Thyroid gland (tissue), 4 donors: ENCODE measurements at regions not wholly inside any gene's neighbourhood (a gene's known extent, or its start where the extent isn't known, plus 50 kb on each side); places are given as distances from the start of the nearest gene placed in this dataset.

Experiments used
- POLR2A ChIP-seq, 2 donors: fragments of 450-650 bp; IDR thresholded peaks; one replicate each; pipeline ENCODE4 v1.6.1; 2017; ENCODE audit warnings: antibody characterized with exemption in 2 of 2, mild to moderate bottlenecking in 2 of 2, moderate library complexity in 1 of 2
- TF ChIP-seq, protein P1 (sequence below), 6 experiments: fragments of 200-600 bp in 3 of 6; fragments of 450-650 bp in 3 of 6; sonication (generic) in 3 of 6; IDR thresholded peaks; one replicate each; pipeline ENCODE4 v1.5.1; 2016 to 2019; ENCODE audit warnings: antibody characterized with exemption in 6 of 6, mild to moderate bottlenecking in 2 of 6, inconsistent platforms in 1 of 6, moderate library complexity in 1 of 6

DNA sequence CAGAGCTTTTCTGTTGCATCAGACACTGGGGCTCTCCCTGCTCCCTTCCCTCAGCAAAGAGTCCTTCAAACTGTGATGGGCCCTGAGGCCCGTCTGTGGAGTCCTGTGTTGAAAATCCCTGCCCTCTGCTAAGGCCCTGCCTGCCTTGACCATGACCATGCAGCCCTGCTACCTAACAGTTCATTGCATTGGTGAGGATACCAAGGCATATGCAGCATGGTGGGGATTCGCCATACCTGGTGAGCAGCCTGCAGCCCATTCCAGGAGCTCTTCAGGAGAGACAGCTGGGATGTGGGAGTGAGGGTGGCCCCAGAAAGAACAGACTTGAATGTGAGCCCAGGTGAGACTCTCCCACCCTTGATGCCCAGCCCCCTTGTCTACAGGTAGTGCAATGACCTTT lies 70.6 kb upstream of the GSX1 start:
- TF ChIP-seq, protein P1, sequence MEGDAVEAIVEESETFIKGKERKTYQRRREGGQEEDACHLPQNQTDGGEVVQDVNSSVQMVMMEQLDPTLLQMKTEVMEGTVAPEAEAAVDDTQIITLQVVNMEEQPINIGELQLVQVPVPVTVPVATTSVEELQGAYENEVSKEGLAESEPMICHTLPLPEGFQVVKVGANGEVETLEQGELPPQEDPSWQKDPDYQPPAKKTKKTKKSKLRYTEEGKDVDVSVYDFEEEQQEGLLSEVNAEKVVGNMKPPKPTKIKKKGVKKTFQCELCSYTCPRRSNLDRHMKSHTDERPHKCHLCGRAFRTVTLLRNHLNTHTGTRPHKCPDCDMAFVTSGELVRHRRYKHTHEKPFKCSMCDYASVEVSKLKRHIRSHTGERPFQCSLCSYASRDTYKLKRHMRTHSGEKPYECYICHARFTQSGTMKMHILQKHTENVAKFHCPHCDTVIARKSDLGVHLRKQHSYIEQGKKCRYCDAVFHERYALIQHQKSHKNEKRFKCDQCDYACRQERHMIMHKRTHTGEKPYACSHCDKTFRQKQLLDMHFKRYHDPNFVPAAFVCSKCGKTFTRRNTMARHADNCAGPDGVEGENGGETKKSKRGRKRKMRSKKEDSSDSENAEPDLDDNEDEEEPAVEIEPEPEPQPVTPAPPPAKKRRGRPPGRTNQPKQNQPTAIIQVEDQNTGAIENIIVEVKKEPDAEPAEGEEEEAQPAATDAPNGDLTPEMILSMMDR (IDR thresholded peaks at IDR 0.05), result no peak
- TF ChIP-seq POLR2A (IDR thresholded peaks at IDR 0.05), result no peak
